GM18502 (cell line): ENCODE measurements at regions not wholly inside any gene's neighbourhood (a gene's known extent, or its start where the extent isn't known, plus 50 kb on each side); places are given as distances from the start of the nearest gene placed in this dataset.
"Not testable (repeated sequence)": the region's sequence is repeated elsewhere in the genome, so short reads cannot be mapped to it uniquely, and the experiment has no call there.

Experiments
- ATAC-seq: cut with Tn5 transposase; IDR thresholded peaks from one replicate; pipeline ENCODE4 v1.9.1; 2021; ENCODE audit warnings: mild to moderate bottlenecking; ENCODE audit not compliant: unreplicated experiment, poor library complexity

DNA sequence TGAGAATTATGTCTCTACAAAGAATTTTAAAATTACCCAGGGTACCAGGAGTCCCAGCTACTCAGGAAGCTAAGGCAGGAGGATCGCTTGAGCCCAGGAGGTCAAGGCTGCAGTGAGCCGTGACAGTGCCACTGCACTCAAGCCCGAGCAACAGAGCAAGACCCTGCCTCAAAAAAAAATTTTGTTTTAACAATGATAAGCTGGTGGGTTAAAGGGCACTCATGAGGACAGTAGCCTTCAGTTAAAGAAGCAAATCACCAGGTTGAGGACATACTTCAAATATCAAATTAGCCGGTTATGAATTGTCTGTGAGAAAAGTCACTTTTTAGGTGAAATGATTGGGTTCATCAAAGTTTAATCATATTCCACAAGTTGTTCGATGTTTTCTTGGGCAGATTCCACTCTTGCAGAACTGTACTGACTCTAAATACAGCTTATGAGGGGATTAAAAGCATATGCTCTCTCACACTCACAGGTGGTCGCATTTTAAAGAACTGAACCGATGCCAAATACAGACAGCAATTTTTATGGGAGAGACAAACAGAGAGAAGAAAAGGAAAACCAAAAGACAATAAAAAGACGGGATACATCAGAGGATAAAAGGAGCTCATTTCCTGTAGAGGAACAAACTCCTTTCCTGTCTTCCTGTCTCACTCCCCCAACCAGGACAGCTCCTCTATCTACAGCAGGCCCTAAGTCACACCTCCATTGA is 582.8 kb upstream of the NRP1 start:
- no peak for ATAC-seq

DNA sequence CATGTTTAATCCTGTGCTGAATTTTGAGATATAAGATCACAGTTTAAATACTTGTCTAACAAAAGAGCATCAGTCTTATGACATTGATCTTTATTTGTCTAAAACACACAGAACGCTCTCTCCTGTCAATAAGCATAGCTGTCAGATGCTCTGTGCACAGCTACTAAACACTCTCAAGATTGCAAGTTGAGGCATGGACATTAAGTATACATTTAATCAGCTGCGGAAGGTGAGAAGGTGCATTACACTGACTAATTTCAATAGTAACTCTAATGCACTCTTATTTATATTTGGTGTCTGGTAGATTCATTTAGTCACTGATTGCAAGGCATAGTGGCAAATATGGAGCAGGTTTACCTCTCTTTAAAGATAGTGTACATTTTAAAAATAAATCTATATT is 580.3 kb upstream of the NRP1 start:
- no peak for ATAC-seq

GRCh38 chr10:33913194-33913593 is 578.7 kb upstream of the NRP1 start:
- ATAC-seq, result no peak

- ATAC-seq, result not testable (repeated sequence)
Observed at GRCh38 chr10:33909476-33909875, 575.0 kb upstream of the NRP1 start.

- ATAC-seq, result no peak
Observed at GRCh38 chr10:33901166-33901565, 566.7 kb upstream of the NRP1 start.

GRCh38 chr10:33900596-33900995 is 566.1 kb upstream of the NRP1 start:
- ATAC-seq, result no peak

DNA sequence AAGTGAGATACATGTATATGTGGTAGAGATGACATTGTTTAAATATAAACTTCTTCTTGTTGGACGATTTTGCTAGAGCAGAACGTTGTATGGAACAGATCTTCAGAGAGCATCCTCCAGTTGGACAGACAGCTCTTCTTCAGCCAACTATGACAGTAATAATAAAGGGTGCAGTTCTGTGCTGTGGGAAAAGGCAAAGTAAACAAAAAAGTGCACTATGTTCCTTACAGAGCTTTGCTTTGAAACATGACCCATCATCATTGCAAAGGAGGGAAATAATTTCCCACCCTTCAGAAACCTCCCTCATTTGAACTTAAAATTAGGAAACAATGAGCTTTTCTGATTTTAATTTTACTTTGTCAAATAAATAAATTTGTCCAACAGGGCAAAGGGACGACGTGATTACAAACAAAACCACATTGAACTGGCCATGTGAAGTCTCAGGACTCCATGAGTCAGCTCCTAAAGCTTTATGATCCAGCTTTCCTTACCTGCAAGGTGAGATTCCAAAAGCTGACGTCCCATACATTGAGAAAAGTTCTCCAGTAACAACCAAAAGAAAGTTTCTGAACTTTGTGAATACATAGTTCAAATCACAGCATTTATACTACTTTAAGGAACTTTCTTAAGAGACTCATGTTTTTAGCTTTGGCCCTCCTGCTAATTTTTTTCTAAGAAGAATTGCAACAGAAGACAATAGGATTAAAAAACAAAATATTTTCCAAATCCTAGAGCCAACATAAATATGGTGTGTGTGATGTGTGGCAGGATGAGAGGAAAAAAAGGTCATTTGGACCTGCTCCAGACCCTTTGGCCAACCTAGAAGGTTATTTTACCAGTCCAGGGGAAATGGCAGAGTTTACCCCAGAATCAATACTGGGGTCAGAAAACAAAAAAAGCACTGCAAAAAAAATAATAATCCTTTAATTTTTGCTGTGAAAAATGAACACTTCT is 565.4 kb upstream of the NRP1 start:
- no peak for ATAC-seq

- ATAC-seq, result no peak
Observed at GRCh38 chr10:33897291-33897752, 562.9 kb upstream of the NRP1 start.

DNA sequence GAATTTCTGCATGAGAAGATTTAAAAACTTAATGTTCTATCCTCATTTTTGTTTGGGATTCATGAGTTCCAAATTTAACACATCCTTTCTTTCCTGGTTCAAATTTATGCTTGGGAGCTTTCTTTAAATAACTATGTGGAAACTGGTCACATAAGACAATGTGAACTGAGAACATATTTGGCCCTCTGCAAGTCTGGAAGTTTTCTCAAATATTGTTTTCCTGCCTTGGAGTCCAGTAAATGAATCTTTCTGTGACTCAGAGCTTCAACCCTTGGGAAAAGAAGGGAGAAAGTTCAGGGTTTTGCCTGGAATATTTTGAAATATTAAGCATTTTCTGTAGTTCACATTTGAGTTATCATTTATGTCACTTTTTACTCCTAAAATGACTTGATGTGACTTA is 559.0 kb upstream of the NRP1 start:
- ATAC-seq, result no peak

GRCh38 chr10:33889371-33889770 is 554.9 kb upstream of the NRP1 start:
- no peak for ATAC-seq

DNA sequence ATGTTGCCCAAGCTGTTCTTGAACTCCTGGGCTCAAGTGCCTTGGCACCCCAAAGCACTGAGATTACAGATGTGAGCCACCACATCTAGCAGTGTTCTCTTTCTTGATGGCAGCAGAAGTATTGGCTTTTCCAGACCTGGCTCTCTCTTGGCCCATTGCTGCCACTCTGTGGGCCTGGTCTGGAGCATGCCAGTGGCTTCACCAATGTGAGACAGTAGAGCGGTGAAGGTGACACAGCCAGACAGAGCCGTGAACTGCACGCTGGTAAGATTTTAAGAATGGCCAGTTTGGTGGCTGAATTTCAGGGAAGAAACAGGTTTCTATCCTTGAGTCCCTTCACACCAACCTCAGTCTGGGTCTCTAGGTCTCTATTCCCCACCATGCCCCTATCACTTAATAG is 552.7 kb upstream of the NRP1 start:
- no peak for ATAC-seq

DNA sequence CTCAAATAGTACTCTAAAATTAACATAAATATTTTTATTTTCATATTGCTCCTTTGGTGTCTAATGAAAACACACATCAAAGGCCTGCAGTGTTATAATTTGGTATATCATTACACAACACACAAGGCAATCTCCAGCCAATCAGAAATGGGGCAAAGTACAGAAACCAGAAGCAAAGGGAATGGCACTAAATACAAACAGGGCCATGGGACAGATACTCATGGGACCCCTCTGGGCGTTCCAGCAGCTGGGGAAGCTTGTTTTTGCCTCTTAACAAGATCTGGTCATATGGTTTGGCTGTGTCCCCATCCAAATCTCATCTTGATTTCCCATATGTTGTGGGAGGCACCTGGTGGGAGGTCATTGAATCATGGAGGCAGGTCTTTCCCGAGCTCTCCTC is 551.8 kb upstream of the NRP1 start:
- ATAC-seq, result no peak

GRCh38 chr10:33884604-33885003 is 550.1 kb upstream of the NRP1 start:
- ATAC-seq, result no peak

- ATAC-seq, result no peak
Observed at GRCh38 chr10:33883881-33884280, 549.4 kb upstream of the NRP1 start.

DNA sequence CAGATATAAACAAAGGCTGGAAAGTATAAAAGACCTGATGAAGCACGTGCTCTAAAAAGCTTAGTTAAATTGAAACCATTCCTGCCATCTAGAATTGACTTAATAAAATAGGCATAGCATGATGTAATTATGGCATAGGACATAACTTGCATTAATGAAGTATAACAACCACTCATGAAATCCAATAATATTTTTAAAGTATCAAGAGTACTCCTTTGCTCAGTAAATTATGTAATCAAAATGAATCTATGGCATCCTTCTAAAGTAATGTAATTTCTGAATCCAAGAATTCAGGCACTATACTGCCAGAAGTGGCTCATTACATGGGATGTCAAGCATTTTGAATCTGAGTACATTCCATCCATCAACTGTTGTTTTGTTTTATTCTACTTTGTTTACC is 548.5 kb upstream of the NRP1 start:
- ATAC-seq, result no peak

DNA sequence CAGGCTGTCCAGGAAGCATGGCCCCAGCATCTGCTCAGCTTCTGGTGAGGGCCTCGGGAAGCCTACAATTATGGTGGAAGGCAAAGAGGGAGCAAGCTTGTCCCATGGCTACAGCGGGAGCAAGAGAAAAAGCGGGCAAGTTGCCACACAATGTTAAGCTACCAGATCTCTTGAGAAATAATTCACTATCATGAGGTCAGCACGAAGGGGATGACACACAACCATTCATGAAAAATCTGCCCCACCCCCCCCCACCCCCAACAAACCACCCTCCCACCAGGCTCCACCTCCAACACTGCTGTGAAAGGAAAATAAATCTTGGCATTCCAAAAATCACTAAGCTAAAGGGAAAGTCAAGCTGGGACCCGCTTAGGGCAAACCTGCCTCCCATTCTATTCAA is 545.8 kb upstream of the NRP1 start:
- ATAC-seq, result no peak

DNA sequence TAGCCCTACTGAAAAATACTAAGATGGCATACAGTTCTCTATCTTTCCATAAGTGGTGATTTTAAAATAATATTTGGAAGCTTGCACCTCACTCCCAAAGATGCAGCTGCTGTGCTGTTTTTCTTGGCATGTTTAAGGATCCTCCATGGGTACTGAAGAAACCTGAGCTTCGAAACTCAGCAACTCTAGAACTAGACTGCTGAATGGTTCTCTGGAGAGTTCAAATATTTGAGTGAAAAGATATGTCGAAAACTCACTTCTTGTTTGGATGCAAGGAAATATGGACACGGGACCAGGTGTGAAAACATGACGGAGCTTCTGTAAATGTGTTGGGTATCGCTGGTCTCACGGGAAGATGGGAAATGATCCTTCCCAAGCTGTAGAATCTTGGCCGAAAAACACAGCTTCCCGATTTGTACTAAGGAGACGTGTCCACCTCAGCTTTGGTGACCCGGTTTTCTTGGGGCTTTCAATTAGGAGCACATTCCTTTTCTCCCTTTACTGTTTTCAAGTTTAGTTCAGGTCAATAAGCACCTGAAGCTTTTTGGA is 543.8 kb upstream of the NRP1 start:
- no peak for ATAC-seq

DNA sequence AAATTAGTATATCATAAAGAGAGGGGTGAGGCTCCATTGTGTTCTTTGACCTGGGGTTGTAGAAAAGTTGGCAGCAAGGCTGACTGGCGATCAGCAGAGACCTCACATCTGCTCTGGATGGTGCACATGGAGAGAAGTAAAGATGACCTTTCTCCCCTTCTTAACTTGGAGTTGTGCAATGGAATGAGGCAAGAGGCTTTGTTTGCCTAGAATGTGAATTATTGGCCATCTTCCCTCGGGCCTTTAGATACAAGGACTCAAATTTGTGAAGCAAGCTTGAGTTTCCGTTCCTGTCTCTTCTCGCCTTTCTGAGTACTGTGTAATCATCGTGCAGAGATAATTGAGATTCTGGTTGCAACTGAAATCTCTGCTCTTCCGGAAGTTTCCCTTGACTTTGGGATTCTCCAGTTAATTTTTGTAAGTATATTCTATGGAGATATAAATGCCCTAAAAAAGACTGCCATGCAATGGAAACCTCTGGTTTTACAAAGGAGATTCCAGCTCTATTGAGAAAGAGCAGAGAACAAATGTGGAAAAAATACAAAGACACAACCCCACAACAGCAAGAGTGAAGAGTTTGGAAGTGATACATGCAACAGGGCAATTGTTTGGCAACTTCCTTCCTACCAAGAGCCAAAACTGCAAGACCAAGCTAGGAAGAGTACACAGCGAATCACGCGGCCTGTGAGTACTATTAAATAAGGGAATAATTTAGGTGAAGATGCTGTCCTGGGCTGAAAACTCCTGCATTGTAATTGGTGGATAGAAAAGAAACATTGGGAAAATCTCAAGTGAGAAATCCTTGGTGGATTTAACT is 542.3 kb upstream of the NRP1 start:
- ATAC-seq, result no peak

GRCh38 chr10:33875924-33876583 is 541.6 kb upstream of the NRP1 start:
- no peak for ATAC-seq
